ENCODE measurements at regions not wholly inside any gene's neighbourhood (a gene's known extent, or its start where the extent isn't known, plus 50 kb on each side); places are given as distances from the start of the nearest gene placed in this dataset.

DNA sequence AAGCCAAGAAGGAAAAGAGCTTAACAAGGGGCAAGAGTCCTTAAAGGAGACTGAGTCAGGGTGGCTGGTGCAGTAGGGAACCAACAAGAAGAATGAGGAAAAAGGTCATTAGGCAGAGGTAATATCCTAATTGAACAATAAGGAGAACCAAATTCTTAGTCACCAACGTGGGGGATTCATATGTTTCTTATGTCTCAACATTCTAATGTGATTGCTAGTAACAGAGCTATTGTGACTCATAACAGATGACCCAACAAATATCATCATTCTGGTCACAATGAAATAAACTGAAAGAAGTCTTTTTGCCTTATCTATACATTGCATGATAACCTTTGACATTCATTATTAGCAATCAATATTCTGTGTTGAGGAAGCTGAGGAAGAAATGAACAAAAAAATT is 101.6 kb downstream of the RAP2A start:
- no peaks in the 10 kb centered on the region for H3K27me3 ChIP-seq (ENCODE audit: control insufficient read depth, insufficient read depth, low read length)
- peak overlapping the region; percentile 19 to 48; a peak in 1 of 4 replicates for H4K8ac ChIP-seq (ENCODE audit: low read depth in 2 of 2, low read length in 2 of 2)
- TF ChIP-seq CEBPB (IDR thresholded peaks at IDR 0.05; ENCODE audit: low read depth, low read length) = peak; percentile 79
- TF ChIP-seq MAFK (IDR thresholded peaks at IDR 0.05; ENCODE audit: low read depth, low read length) = no peak
- no peak for TF ChIP-seq NFE2L2 (IDR thresholded peaks at IDR 0.05; ENCODE audit: low read depth, low read length)
- TF ChIP-seq, protein P1, sequence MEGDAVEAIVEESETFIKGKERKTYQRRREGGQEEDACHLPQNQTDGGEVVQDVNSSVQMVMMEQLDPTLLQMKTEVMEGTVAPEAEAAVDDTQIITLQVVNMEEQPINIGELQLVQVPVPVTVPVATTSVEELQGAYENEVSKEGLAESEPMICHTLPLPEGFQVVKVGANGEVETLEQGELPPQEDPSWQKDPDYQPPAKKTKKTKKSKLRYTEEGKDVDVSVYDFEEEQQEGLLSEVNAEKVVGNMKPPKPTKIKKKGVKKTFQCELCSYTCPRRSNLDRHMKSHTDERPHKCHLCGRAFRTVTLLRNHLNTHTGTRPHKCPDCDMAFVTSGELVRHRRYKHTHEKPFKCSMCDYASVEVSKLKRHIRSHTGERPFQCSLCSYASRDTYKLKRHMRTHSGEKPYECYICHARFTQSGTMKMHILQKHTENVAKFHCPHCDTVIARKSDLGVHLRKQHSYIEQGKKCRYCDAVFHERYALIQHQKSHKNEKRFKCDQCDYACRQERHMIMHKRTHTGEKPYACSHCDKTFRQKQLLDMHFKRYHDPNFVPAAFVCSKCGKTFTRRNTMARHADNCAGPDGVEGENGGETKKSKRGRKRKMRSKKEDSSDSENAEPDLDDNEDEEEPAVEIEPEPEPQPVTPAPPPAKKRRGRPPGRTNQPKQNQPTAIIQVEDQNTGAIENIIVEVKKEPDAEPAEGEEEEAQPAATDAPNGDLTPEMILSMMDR (conservative IDR thresholded peaks at IDR 0.05; ENCODE audit: low read depth, low read length) = no peak
- TF ChIP-seq FOS (IDR thresholded peaks at IDR 0.05; ENCODE audit: low read depth, low read length) = peak; percentile 63
- H3K27ac ChIP-seq (ENCODE audit: insufficient read depth, low read length) = peak overlapping the region; percentile 37; the same call in 1 of the 2 replicates
- H3K9ac ChIP-seq (ENCODE audit: low read depth, low read length) = no peak overlapping the region
- H2BK120ac ChIP-seq (ENCODE audit: low read depth, low read length) = peak overlapping the region; percentile 67
- H3K9me1 ChIP-seq (ENCODE audit: insufficient read depth, low read length) = no peaks in the 10 kb centered on the region
- H3K18ac ChIP-seq (ENCODE audit: low read depth, low read length) = peak overlapping the region; percentile 83
- no CpG with 5 or more reads among the region's 1 CpG for WGBS, 2 experiments (ENCODE audit: extremely low coverage in 2 of 2, insufficient read length in 1 of 2)
- H3K4me2 ChIP-seq (ENCODE audit: low read depth, low read length) = peak overlapping the region; percentile 5; the same call in 1 of the 2 replicates
- peak overlapping the region; percentile 67; the same call in 1 of the 3 replicates for H2BK15ac ChIP-seq (ENCODE audit: low read depth, low read length)
- H2AK9ac ChIP-seq (replicated peaks; ENCODE audit: low read depth, low read length, poor library complexity) = no peak overlapping the region
- dilution Hi-C loops (cut with HindIII; ENCODE audit: low sequenced_read_pairs, unreplicated experiment) = no loop called here
- intact Hi-C loops (cut with micrococcal nuclease) = no loop called here
- H3K23ac ChIP-seq (ENCODE audit: low read depth, low read length) = no peak overlapping the region
- no peaks in the 10 kb centered on the region for H3K9me3 ChIP-seq (ENCODE audit: control insufficient read depth, insufficient read depth, low read length)
- H3K36me3 ChIP-seq (ENCODE audit: control insufficient read depth, insufficient read depth, low read length) = no peaks in the 10 kb centered on the region
- CTCF ChIA-PET = no interaction called here
- H3K4me1 ChIP-seq (ENCODE audit: control insufficient read depth, insufficient read depth, low read length) = peaks cover 6% of the 10 kb centered on the region; the same call in 1 of the 2 replicates
- no peak overlapping the region for H3K4me3 ChIP-seq (ENCODE audit: insufficient read depth, low read depth, low read length)
- POLR2A ChIA-PET (ENCODE audit: unreplicated experiment) = no interaction called here
- no TSS peak for BruUV-seq (replicated peaks)
- peak overlapping the region; percentile 26; the same call in 1 of the 2 replicates for H2AK5ac ChIP-seq (ENCODE audit: low read depth, low read length)
- peak overlapping the region; percentile 61; the same call in 1 of the 2 replicates for H4K5ac ChIP-seq (ENCODE audit: low read depth, low read length)
- DNase-seq (peak; percentile 83), ATAC-seq (ENCODE audit: low read depth) (peak; percentile 35)
- H2BK5ac ChIP-seq (ENCODE audit: low read depth, low read length, poor library complexity, severe bottlenecking) = peak overlapping the region; percentile 48
- no peak overlapping the region for H2AFZ ChIP-seq (replicated peaks; ENCODE audit: low read length, poor library complexity)
- H3K79me1 ChIP-seq (ENCODE audit: low read depth in 1 of 2, low read length in 2 of 2) = no peaks in the 10 kb centered on the region
- no peak overlapping the region for H3K14ac ChIP-seq (replicated peaks; ENCODE audit: low read depth, low read length)
- in situ Hi-C loops (cut with MboI; ENCODE audit: low sequenced_read_pairs) = no loop called here
- H3K56ac ChIP-seq (ENCODE audit: extremely low read depth, insufficient read depth, low read length) = no peak overlapping the region
- H4K91ac ChIP-seq (ENCODE audit: insufficient read depth, low read depth, low read length) = peak overlapping the region; percentile 43
- H3K4ac ChIP-seq (ENCODE audit: low read depth, low read length) = 0 out of 2 replicates have a peak overlapping the region, but pooled peaks have one; percentile 10
- H4K20me1 ChIP-seq (ENCODE audit: insufficient read depth, low read length) = no peaks in the 10 kb centered on the region
- H2BK20ac ChIP-seq (ENCODE audit: low read depth, low read length) = peak overlapping the region; percentile 30; the same call in 1 of the 2 replicates
